Urothelium cell line (cell line): ENCODE measurements at regions not wholly inside any gene's neighbourhood (a gene's known extent, or its start where the extent isn't known, plus 50 kb on each side); places are given as distances from the start of the nearest gene placed in this dataset.
"Not testable (repeated sequence)": the region's sequence is repeated elsewhere in the genome, so short reads cannot be mapped to it uniquely, and the experiment has no call there.

Source experiments
- DNase-seq: peaks from one replicate; pipeline ENCODE4 v3.0.0; 2011; ENCODE audit warnings: low spot score, mixed read lengths
- FAIRE-seq: peaks from 2 replicates; lab custom pipeline; 2011; peaks lifted over from hg19 to GRCh38; lab: Jason Lieb, UNC

GRCh38 chr15:20680257-20680815 lies 138.7 kb upstream of the GOLGA6L6 start:
- FAIRE-seq, DNase-seq: not testable (repeated sequence)

DNA sequence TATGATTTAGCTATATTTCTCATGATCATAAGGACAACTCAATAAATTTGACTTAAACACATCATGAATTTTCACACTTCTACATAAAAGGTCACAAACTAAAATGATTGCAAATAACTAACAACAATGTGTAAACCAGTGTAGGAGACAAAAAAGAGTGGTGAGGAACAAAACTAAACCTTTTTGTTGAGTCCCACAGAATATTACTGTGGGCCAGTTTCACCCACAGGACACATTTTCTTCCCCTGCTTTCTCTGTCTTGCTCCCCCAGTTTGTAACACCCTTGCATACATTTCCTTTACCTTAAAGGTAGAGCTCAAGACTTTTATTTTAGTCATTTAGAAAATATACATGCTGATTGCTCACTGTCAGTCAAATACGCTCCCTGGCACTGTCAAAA lies 130.9 kb upstream of the GOLGA6L6 start:
- DNase-seq: no peak
- peak; percentile 52 for FAIRE-seq

DNA sequence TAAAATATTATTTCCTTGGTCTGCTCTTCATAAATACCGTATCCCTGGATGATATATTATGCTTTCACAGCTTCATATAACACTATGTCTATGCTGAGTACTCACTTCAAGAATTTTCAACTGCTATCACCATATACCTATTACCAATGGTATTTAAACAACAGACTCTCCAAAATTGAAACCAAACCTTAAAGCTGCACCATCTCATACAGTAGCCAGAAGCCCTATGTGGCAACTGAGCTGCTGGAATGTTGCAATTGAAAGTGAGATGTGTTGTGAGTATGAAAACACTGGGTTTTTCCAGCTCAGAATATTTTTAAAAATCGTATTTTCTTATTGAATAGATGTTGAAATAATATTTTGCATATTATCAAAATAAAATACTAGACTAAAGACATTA lies 130.1 kb upstream of the GOLGA6L6 start:
- FAIRE-seq (no peak), DNase-seq (no peak)

GRCh38 chr15:20666410-20666809 lies 124.8 kb upstream of the GOLGA6L6 start:
- FAIRE-seq: not testable (repeated sequence)

DNA sequence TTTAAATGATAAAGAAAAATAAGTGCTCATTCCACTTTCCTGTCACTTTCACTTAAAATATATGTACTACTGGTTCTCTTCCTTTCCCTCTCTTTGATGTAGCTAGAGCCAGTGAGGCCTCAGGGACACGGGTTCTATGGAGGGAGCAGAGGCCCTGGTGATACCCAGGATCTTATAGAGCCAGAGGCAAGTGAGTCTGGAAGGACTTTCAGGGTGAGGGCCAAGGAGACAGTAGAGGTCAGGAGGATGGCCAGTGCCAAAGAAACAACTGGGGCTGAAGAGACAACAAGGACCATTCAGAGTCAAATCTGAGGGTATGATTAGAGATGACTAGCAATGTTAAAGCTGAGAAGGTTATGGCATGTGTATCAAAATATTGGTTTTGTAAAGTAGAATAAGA lies 124.1 kb upstream of the GOLGA6L6 start:
- FAIRE-seq: no peak

More at GRCh38 chr15:20666410-20666809, 124.8 kb upstream of the GOLGA6L6 start:
- DNase-seq: not testable (repeated sequence)

GRCh38 chr15:20659265-20659664 lies 117.7 kb upstream of the GOLGA6L6 start:
- no peak for DNase-seq
- FAIRE-seq: no peak

More for the DNA sequence above, 124.1 kb upstream of the GOLGA6L6 start:
- DNase-seq: no peak

DNA sequence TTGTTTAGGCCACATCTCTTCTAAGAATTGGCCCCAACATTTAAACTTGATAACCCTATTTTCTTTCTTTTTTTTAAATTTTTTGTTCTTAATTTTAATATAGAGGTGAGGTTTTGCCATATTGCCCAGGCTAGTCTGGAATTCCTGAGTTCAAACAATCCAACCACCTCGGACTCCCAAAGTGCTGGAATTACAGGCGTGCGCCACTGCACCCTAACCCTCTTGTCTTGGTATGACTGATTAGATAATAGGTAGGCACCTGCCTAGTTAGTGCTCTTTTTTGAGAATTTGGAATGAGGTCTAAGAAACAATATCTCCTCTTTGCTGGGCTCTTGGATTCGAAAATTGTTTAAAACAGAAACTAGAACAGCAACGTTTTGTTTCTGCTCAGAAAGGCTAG lies 116.4 kb upstream of the GOLGA6L6 start:
- DNase-seq (no peak), FAIRE-seq (no peak)

GRCh38 chr15:20657084-20657483 lies 115.5 kb upstream of the GOLGA6L6 start:
- no peak for DNase-seq
- FAIRE-seq: no peak

DNA sequence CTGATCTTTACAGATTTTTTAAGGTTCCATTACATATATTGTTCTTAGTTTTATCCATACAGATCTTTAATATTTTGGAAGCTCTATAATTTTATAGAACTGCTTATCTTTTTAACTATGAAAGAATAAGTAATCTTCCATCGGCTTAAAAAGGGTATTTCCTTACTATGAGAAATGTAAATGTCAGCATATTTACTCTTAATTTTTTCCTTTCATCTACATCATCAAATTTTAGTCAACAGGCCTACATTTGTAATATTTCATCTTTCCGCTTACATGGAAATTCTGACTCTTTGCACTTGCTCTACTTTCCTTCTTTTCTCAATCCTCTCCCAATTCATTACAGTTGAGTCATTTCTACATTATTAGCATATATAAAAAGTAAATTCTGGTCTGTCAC lies 111.3 kb upstream of the GOLGA6L6 start:
- FAIRE-seq: no peak
- DNase-seq: no peak

GRCh38 chr15:20648402-20648975 lies 106.9 kb upstream of the GOLGA6L6 start:
- not testable (repeated sequence) for FAIRE-seq

GRCh38 chr15:20646529-20647142 lies 105.0 kb upstream of the GOLGA6L6 start:
- DNase-seq: peak; percentile 20
- FAIRE-seq: no peak

More at GRCh38 chr15:20648402-20648975, 106.9 kb upstream of the GOLGA6L6 start:
- not testable (repeated sequence) for DNase-seq

- peak; percentile 28 for DNase-seq
- FAIRE-seq: no peak
These were observed 104.4 kb upstream of the GOLGA6L6 start for GRCh38 chr15:20645956-20646355.

GRCh38 chr15:20644896-20645295 lies 103.3 kb upstream of the GOLGA6L6 start:
- DNase-seq (no peak), FAIRE-seq (no peak)

DNA sequence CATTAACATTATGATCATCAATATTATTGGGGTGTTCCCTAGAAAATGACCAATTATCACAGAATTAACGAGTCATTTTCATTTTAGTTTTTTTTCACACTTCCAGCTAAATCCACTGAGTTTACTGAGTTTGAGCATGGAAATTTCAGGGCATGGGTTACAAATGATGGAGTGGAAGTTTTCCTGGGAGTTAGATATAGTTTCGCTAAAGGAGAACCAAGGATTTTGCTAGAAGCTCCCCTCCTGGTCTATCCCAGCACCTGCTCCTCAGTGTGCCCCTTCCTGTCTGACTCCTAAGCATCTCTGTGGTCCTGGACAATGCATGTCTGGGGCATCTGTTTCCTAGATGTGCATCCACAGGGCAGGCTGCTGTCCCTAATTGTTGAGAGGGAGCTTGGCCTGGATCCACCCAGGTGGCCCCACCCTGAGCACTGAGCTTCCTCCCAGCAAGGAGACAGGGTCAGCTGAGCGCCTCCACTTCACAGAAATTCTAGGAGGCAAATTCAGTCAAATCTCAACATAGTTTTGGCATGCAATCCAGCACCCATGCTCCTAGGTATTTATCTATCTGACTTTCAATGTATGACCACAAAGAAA lies 102.3 kb upstream of the GOLGA6L6 start:
- no peak for DNase-seq
- no peak for FAIRE-seq

DNA sequence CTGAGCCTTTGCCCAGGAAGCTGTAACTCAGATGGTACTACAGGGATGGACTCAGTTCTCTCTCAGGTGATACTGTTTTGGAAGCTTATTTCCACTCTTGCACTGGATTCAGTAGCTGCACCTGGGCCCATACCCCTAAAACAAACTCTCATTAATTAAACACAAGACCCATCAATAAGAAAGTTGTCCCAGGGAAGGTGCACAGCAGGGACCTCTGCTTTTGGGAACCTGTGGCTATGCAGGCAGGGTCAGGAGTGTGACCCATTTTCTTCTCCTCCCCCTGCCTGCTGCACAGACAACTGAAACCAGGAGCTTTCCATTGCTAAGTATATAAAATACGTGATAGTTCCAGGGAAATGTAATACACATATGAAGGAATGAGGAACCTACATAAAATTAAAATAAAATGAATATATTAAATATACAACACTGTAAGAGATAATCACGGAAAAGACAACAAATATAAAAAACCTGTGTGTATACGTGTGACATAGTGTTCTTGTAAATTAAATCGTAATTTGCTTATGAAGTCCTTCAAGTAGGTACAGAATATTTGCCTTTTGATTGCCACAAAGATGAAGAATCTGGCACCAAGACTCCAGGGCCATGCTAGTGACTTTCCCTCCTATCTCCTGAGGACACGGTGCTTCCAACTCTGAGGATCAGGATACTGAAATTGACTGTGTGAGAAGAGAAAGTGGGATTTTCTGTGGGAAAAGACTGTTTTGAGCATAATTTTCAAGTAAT lies 101.6 kb upstream of the GOLGA6L6 start:
- FAIRE-seq (no peak), DNase-seq (no peak)

DNA sequence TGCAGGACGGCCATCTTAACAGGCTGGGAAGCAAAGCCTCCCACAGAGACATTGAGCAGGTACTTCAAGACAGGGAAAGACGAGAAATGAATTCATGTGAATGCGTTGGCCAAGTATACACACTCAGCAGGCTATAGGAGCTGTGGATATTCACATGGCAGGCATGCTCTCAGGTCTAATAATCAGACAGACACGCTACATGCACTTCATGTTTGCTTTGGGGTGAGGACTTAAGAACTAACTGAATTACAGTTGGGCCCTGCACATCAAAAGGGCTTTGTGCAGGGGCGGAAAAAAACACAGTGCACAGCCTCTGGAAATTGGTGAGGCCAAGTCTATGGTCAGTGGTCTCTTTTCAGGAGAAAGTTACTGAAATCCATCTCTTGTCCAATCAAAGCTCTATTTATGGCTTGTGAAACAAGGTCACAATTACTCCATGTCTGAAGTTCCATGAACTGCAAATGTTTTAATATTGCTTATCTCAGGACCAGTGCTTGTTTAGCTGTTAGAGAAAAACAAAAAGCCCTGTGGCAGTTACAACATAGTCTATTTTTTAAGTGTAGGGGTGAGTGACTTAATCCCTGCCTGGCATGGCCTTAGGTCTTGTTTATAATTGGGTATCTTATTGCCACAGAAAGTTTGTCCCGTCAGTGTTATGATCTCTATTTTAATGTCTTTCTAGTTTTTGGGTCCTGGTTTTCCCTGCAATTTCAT lies 100.6 kb upstream of the GOLGA6L6 start:
- no peak for FAIRE-seq

GRCh38 chr15:20640427-20640826 lies 98.8 kb upstream of the GOLGA6L6 start:
- DNase-seq, FAIRE-seq: not testable (repeated sequence)

More for the DNA sequence above, 100.6 kb upstream of the GOLGA6L6 start:
- no peak for DNase-seq

GRCh38 chr15:20639224-20639623 lies 97.6 kb upstream of the GOLGA6L6 start:
- not testable (repeated sequence) for DNase-seq, FAIRE-seq

- not testable (repeated sequence) for DNase-seq, FAIRE-seq
These were observed 95.9 kb upstream of the GOLGA6L6 start for GRCh38 chr15:20637499-20637898.

- DNase-seq, FAIRE-seq: not testable (repeated sequence)
These were observed 87.9 kb upstream of the GOLGA6L6 start for GRCh38 chr15:20629526-20629925.
